Activated naive CD4-positive, alpha-beta T cell treated with Interleukin-2 at 50 U/mL for 16 hours (primary cell): ENCODE measurements at regions not wholly inside any gene's neighbourhood (a gene's known extent, or its start where the extent isn't known, plus 50 kb on each side); places are given as distances from the start of the nearest gene placed in this dataset.
A peak's percentile ranks its signal among the peaks of the same experiment; 100 is the strongest.

ENCODE experiments used
- DNase-seq: peaks from one replicate; pipeline ENCODE4 v3.0.0-alpha.2; 2020

- DNase-seq = no peak
These were observed 57.4 kb upstream of the LAPTM4A start for GRCh38 chr2:20108655-20109396.

DNA sequence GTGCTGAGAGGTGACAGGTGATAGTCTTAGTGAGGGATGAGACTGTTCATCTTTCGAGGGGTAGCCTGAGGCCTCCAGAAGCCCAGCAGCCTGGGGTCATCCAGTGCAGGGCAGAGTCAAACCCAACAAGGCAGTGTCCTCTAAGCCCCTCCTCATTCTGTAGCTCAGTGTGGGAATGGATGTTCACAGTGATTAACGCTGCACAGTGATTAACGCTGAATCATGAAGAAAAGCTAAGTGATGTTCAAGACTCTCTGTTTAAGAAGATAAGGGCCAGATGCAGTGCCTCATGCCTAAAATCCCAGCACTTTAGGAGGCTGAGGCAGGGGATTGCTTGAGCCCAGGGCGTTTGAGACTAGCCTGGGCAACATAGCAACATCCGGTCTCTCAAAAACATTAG is 56.3 kb upstream of the LAPTM4A start:
- no peak for DNase-seq

DNA sequence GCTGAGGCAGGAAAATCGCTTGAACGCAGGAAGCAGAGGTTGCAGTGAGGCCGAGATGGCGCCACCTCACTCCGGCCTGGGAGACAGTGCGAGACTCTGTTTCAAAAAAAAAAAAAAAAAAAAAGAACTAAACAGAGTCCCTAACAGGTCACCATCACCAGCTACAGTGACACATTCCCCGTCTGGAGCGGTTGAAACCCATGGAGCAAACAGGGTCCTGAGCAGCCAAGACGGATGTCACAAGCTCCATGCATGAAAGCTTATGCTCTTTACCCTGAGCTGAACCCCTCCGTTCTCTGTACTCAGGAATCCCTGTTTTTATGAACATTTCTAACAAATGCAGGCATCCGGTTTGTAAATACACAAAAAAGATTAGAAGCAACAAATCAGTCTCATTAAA is 55.9 kb upstream of the LAPTM4A start:
- DNase-seq = no peak

DNA sequence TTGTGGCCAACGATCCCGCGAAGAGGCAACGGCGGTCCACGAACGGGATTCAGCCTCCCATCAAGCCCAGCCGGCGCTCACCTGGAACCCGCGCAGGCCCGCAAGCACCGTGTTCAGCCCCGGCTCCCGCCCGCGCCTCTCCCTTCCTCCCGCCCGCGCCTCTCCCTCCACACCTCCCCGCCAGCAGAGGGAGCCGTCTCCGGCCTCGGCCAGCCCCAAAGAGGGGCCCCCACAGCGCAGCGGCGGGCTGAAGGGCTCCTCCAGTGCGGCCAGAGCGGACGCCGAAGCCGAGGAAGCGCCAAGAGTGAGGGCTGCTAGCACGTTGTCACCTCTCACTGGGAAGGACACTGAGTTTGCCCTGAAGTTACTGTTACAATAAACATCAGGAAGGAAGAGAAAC is 55.3 kb upstream of the LAPTM4A start:
- peak; percentile 2 for DNase-seq

- DNase-seq = no peak
These were observed 53.6 kb upstream of the LAPTM4A start for GRCh38 chr2:20104900-20105545.

DNA sequence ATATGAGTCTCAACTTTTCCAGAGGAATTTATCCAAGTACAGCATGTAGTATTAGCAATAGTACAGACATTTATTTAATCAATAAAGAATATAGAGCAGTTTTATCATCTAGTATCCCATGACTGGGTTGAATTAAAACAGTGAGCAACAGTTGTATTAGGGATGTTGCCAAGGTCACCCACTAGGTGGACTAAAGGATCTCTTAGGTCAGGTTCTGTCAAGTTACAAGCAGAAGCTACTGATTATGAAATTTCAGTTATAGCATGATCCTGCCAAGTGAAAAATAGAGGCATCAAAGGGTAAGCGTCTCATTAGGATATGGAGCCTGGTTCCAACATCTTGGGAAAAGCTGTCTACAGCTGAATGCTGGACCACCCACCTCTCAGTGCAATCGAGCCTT is 52.1 kb upstream of the LAPTM4A start:
- no peak for DNase-seq
